ENCODE measurements at regions not wholly inside any gene's neighbourhood (a gene's known extent, or its start where the extent isn't known, plus 50 kb on each side); places are given as distances from the start of the nearest gene placed in this dataset.
"Not testable (repeated sequence)": the region's sequence is repeated elsewhere in the genome, so short reads cannot be mapped to it uniquely, and the experiment has no call there.

DNA sequence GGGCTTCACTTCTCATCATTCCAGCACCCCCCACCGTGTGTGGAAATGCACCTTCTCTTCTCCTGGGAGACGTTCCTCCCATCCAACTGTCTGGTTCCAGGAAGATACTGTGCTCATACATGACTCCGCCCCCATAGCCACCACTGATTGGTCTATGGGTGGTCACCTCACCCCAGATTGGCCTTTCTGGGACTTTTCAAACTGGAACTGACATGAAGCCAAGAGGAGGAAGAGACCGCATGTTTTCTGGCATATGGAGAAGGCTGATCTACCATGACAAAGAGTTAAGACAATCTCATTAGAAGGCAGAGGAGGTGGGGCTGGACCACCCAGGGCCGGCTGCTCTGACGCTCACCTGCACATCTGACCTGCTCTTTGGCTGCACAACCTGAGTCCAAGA lies 294.2 kb downstream of the ADGRD1 start:
- H3K36me3 Mint-ChIP-seq (ENCODE audit: low read depth); H3K4me1 ChIP-seq (ENCODE audit: insufficient read depth, low read length); ATAC-seq (ENCODE audit: poor library complexity); H3K36me3 ChIP-seq (ENCODE audit: insufficient read depth, low read length); H3K27me3 ChIP-seq (ENCODE audit: control insufficient read depth in 1 of 2, insufficient read depth in 2 of 2, low read length in 2 of 2); H3K9me3 Mint-ChIP-seq; DNase-seq; H3K27me3 Mint-ChIP-seq; H3K27ac ChIP-seq (ENCODE audit: low read depth in 1 of 2, low read length in 2 of 2); intact Hi-C loops (cut with DNase I, micrococcal nuclease); POLR2A ChIA-PET; H3K27ac Mint-ChIP-seq; H3K4me1 Mint-ChIP-seq (ENCODE audit: low read depth); H3K4me3 Mint-ChIP-seq; H3K9me3 ChIP-seq (ENCODE audit: control insufficient read depth in 1 of 2, insufficient read depth in 1 of 2, low read length in 2 of 2); CTCF ChIA-PET; H3K4me3 ChIP-seq (ENCODE audit: low read length): not testable (repeated sequence)

DNA sequence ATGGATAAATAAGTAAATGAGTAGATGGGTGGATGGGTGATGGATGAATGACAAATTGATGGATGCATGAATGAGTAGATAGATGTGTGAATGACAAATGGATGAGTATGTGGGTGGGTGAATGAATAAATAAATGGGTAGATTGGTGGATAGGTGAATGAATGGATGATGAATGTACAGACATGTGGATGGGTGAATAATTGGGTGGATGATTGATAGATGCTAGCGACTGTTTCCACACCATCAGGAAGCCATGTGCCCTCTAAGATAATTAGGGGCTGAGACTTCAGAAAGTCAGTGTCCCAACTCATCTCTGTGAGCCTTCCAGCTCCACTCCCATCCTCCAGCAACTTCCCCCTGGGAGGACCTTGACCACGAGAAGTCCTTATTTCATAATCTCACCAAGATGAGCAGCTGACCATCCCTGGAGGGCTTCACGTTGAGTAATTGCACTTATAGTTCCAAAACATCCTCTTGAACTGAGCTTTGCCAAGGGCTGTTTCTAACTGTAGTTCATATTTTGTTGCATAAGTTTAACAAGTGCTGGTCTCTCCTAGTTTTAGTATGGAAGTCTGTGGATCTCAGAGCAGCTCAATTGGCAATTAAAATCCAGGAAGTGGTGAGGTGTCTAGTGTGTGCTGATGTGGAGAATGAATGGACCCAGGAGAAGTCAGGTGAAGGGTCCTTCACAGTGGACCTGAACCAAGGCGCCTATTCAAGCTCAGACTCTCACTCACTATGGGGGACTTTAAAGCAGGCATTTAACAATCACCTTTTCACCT lies 295.7 kb downstream of the ADGRD1 start:
- intact Hi-C loops (cut with DNase I, micrococcal nuclease), result no loop called here
- no peak overlapping the region for H3K4me3 ChIP-seq (ENCODE audit: low read length)
- DNase-seq, result no peak
- no peaks in the 10 kb centered on the region for H3K36me3 ChIP-seq (ENCODE audit: insufficient read depth, low read length)
- H3K36me3 Mint-ChIP-seq (ENCODE audit: low read depth), result no peaks in the 10 kb centered on the region
- H3K9me3 ChIP-seq (ENCODE audit: control insufficient read depth in 1 of 2, insufficient read depth in 1 of 2, low read length in 2 of 2), result no peaks in the 10 kb centered on the region
- no peak overlapping the region for H3K27ac Mint-ChIP-seq
- POLR2A ChIA-PET, result no interaction called here
- no peak for ATAC-seq (ENCODE audit: poor library complexity)
- no peak overlapping the region for H3K4me3 Mint-ChIP-seq
- peaks cover 5% of the 10 kb centered on the region for H3K27me3 Mint-ChIP-seq
- no peak overlapping the region for H3K27ac ChIP-seq (ENCODE audit: low read depth in 1 of 2, low read length in 2 of 2)
- no peaks in the 10 kb centered on the region for H3K4me1 Mint-ChIP-seq (ENCODE audit: low read depth)
- H3K27me3 ChIP-seq (ENCODE audit: control insufficient read depth in 1 of 2, insufficient read depth in 2 of 2, low read length in 2 of 2), result no peaks in the 10 kb centered on the region
- no peaks in the 10 kb centered on the region for H3K4me1 ChIP-seq (ENCODE audit: insufficient read depth, low read length)
- CTCF ChIA-PET, result no interaction called here
- TF ChIP-seq, protein P1, sequence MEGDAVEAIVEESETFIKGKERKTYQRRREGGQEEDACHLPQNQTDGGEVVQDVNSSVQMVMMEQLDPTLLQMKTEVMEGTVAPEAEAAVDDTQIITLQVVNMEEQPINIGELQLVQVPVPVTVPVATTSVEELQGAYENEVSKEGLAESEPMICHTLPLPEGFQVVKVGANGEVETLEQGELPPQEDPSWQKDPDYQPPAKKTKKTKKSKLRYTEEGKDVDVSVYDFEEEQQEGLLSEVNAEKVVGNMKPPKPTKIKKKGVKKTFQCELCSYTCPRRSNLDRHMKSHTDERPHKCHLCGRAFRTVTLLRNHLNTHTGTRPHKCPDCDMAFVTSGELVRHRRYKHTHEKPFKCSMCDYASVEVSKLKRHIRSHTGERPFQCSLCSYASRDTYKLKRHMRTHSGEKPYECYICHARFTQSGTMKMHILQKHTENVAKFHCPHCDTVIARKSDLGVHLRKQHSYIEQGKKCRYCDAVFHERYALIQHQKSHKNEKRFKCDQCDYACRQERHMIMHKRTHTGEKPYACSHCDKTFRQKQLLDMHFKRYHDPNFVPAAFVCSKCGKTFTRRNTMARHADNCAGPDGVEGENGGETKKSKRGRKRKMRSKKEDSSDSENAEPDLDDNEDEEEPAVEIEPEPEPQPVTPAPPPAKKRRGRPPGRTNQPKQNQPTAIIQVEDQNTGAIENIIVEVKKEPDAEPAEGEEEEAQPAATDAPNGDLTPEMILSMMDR (IDR thresholded peaks at IDR 0.05), result no peak
- H3K9me3 Mint-ChIP-seq, result no peaks in the 10 kb centered on the region

DNA sequence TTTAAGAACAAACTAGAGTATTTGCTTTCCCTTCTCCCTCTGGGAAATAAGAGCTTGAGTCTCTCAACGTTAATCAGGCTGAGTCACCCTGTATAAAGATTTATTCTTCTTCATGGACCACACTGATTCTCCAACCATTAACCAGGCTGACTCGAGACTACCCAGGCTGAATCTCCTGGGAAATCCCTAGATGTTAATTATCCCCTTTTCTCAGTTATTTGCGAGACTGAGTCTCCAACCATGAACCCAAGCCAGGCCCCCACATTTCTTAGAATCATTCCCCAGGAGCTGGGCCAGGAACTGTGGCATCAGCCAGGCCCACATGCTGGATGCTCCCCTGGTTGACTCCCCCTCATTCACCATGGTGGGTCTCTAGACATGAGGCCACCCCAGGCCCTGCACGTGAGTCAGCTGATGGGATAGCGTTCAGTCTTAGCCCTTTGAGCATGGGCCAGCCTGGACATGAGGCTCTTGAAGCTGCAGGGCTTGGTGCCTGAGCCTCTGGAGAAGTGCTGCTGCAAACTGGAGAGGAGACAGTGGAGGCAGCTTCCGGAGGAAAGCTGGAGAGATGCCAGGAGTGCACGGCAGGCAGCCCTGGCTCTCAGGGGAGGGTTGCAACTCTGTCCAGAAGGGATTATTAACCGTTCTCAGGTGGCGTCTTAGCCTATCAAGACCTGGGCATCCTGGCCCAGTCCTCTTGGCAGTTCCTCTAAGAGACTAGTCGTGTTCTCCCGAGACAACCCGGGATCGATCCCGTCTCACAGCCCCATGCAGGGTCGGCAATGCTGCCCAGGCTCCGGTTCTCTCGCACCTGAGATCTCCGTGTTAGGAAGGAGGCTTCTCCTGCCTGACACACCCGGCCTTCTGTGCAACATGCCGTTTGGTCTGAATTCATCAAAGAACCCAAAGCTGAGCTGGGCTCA lies 296.6 kb downstream of the ADGRD1 start:
- Mint-ChIP-seq H3K27me3 (peaks cover 5% of the 10 kb centered on the region), H3K27ac (no peak overlapping the region), H3K36me3 (ENCODE audit: low read depth) (no peaks in the 10 kb centered on the region), H3K4me3 (no peak overlapping the region), H3K4me1 (ENCODE audit: low read depth) (no peaks in the 10 kb centered on the region), H3K9me3 (no peaks in the 10 kb centered on the region)
- no peak overlapping the region for H3K27ac ChIP-seq (ENCODE audit: low read depth in 1 of 2, low read length in 2 of 2)
- no peaks in the 10 kb centered on the region for H3K4me1 ChIP-seq (ENCODE audit: insufficient read depth, low read length)
- H3K36me3 ChIP-seq (ENCODE audit: insufficient read depth, low read length), result no peaks in the 10 kb centered on the region
- no peak for ATAC-seq (ENCODE audit: poor library complexity)
- H3K4me3 ChIP-seq (ENCODE audit: low read length), result no peak overlapping the region
- TF ChIP-seq, protein P1 (IDR thresholded peaks at IDR 0.05), result no peak
- H3K9me3 ChIP-seq (ENCODE audit: control insufficient read depth in 1 of 2, insufficient read depth in 1 of 2, low read length in 2 of 2), result no peaks in the 10 kb centered on the region
- no peak for DNase-seq
- POLR2A ChIA-PET, result no interaction called here
- intact Hi-C loops (cut with DNase I, micrococcal nuclease), result no loop called here
- H3K27me3 ChIP-seq (ENCODE audit: control insufficient read depth in 1 of 2, insufficient read depth in 2 of 2, low read length in 2 of 2), result no peaks in the 10 kb centered on the region
- CTCF ChIA-PET, result no interaction called here
